H1 (cell line): ENCODE measurements at regions not wholly inside any gene's neighbourhood (a gene's known extent, or its start where the extent isn't known, plus 50 kb on each side); places are given as distances from the start of the nearest gene placed in this dataset.

Source experiments
- CTCF ChIA-PET: fragments of 300-600 bp; sonication (Branson Sonifier 250); formaldehyde crosslinking; loops from one replicate; lab custom pipeline; 2021; ENCODE audit not compliant: partially characterized antibody; lab: Charles Lee
- POLR2A ChIA-PET: fragments of 300-600 bp; sonication (Branson Sonifier 250); formaldehyde crosslinking; loops from one replicate; lab custom pipeline; 2021; ENCODE audit warnings: inconsistent platforms; ENCODE audit not compliant: partially characterized antibody; lab: Charles Lee
- DNase-seq, 2 experiments: peaks; one replicate each; pipeline versions ENCODE4 v3.0.0 to v3.0.0-alpha.2; 2010 to 2022; ENCODE audit warnings: low spot score in 2 of 2, low read depth in 1 of 2, mixed read lengths in 1 of 2
- FAIRE-seq: peaks from 2 replicates; lab custom pipeline; 2011; peaks lifted over from hg19 to GRCh38; lab: Jason Lieb, UNC
- H2AFZ ChIP-seq: 2 replicates; pipeline ENCODE4 v1.8.1; 2012; ENCODE audit warnings: low read length, inconsistent platforms
- H2AK5ac ChIP-seq: 2 replicates; pipeline ENCODE4 v1.6.1; 2013; ENCODE audit warnings: low read depth, low read length
- H2BK120ac ChIP-seq: replicated peaks from 2 replicates; pipeline ENCODE3; 2013; ENCODE audit warnings: low read depth, low read length, inconsistent platforms
- H2BK12ac ChIP-seq: 2 replicates; pipeline ENCODE4 v1.6.1; 2013; ENCODE audit warnings: low read depth, low read length
- H2BK15ac ChIP-seq: 2 replicates; pipeline ENCODE4 v1.6.1; 2013; ENCODE audit warnings: low read length
- H2BK20ac ChIP-seq: 2 replicates; pipeline ENCODE4 v1.6.1; 2013; ENCODE audit warnings: low read length
- H2BK5ac ChIP-seq: 2 replicates; pipeline ENCODE4 v1.6.1; 2013; ENCODE audit warnings: low read depth, low read length
- H3K14ac ChIP-seq: 2 replicates; pipeline ENCODE4 v1.6.1; 2013; ENCODE audit warnings: inconsistent platforms; ENCODE audit not compliant: insufficient read length
- H3K18ac ChIP-seq: 2 replicates; pipeline ENCODE4 v1.6.1; 2013; ENCODE audit warnings: low read length; ENCODE audit errors: extremely low read depth
- H3K23ac ChIP-seq: 2 replicates; pipeline ENCODE4 v1.6.1; 2013; ENCODE audit warnings: inconsistent platforms; ENCODE audit not compliant: insufficient read length
- H3K23me2 ChIP-seq: 2 replicates; pipeline ENCODE4 v1.6.1; 2013; ENCODE audit warnings: low read depth, low read length
- H3K27ac ChIP-seq: 2 replicates; pipeline ENCODE4 v1.6.1; 2011; ENCODE audit warnings: low read depth, low read length, inconsistent platforms
- H3K27me3 ChIP-seq, 4 experiments: replicated peaks in 1 of 4; 1 replicate in 1 of 4; 2 replicates in 3 of 4; pipeline versions ENCODE4 v1.6.1 to v1.8.1; 2011 to 2013; ENCODE audit warnings: low read length in 3 of 4, mild to moderate bottlenecking in 3 of 4, inconsistent platforms in 2 of 4, mixed read lengths in 2 of 4, moderate library complexity in 1 of 4; ENCODE audit not compliant: control insufficient read depth in 3 of 4, insufficient read depth in 3 of 4; ENCODE audit errors: extremely low read depth in 1 of 4
- H3K36me3 ChIP-seq, 4 experiments: 2 replicates each; pipeline versions ENCODE4 v1.6.1 to v1.8.1; 2011 to 2013; ENCODE audit warnings: mild to moderate bottlenecking in 4 of 4, low read length in 3 of 4, moderate library complexity in 2 of 4, control low read depth in 1 of 4, inconsistent platforms in 1 of 4; ENCODE audit not compliant: insufficient read depth in 4 of 4, control insufficient read depth in 2 of 4
- H3K4ac ChIP-seq: replicated peaks from 2 replicates; pipeline ENCODE3; 2013; ENCODE audit warnings: low read length, low read depth, mixed read lengths, inconsistent platforms; ENCODE audit not compliant: insufficient read length
- H3K4me1 ChIP-seq, 4 experiments: replicated peaks in 1 of 4; 1 replicate in 1 of 4; 2 replicates in 3 of 4; pipeline versions ENCODE4 v1.6.1 to v1.8.1; 2011 to 2013; ENCODE audit warnings: low read length in 3 of 4, inconsistent platforms in 2 of 4, mixed read lengths in 1 of 4; ENCODE audit not compliant: insufficient read depth in 4 of 4, control insufficient read depth in 3 of 4
- H3K4me2 ChIP-seq, 2 experiments: 2 replicates each; pipeline versions ENCODE4 v1.6.1 to v1.8.1; 2011 to 2013; ENCODE audit warnings: low read depth in 2 of 2, low read length in 2 of 2, control low read depth in 1 of 2, inconsistent platforms in 1 of 2, mild to moderate bottlenecking in 1 of 2; ENCODE audit not compliant: insufficient read depth in 1 of 2
- H3K4me3 ChIP-seq, 4 experiments: fragments of 200-600, 300-600 bp in 1 of 4; sonication (generic), shearing (Covaris generic), sonication (Bioruptor Twin) in 1 of 4; 2 replicates each; pipeline versions ENCODE4 v1.5.1 to v1.8.1; 2011 to 2016; ENCODE audit warnings: low read length in 4 of 4, low read depth in 3 of 4, control low read depth in 2 of 4, inconsistent platforms in 2 of 4, mild to moderate bottlenecking in 2 of 4, mixed read lengths in 1 of 4, moderate library complexity in 1 of 4; ENCODE audit not compliant: insufficient read depth in 2 of 4; ENCODE audit errors: extremely low read depth in 1 of 4
- H3K56ac ChIP-seq: replicated peaks from 2 replicates; pipeline ENCODE3; 2013; ENCODE audit warnings: low read depth, mild to moderate bottlenecking, mixed read lengths, low read length, inconsistent platforms; ENCODE audit not compliant: insufficient read length
- H3K79me1 ChIP-seq: 2 replicates; pipeline ENCODE4 v1.6.1; 2013; ENCODE audit warnings: low read depth, low read length, control low read depth
- H3K79me2 ChIP-seq, 2 experiments: 2 replicates each; pipeline versions ENCODE4 v1.6.1 to v1.8.1; 2012 to 2013; ENCODE audit warnings: low read length in 2 of 2, mild to moderate bottlenecking in 2 of 2, inconsistent platforms in 1 of 2; ENCODE audit not compliant: insufficient read depth in 2 of 2, control insufficient read depth in 1 of 2
- H3K9ac ChIP-seq, 4 experiments: replicated peaks in 1 of 4; 1 replicate in 1 of 4; 2 replicates in 3 of 4; pipeline versions ENCODE4 v1.6.1 to v1.8.1; 2011 to 2013; ENCODE audit warnings: low read depth in 3 of 4, low read length in 3 of 4, control low read depth in 2 of 4, mild to moderate bottlenecking in 2 of 4, moderate library complexity in 2 of 4, inconsistent platforms in 1 of 4; ENCODE audit errors: extremely low read depth in 1 of 4
- H3K9me3 ChIP-seq, 2 experiments: 2 replicates each; pipeline versions ENCODE4 v1.6.1 to v1.8.1; 2012 to 2013; ENCODE audit warnings: mild to moderate bottlenecking in 2 of 2, moderate library complexity in 2 of 2, control low read depth in 1 of 2, inconsistent platforms in 1 of 2, low read depth in 1 of 2, low read length in 1 of 2, mixed read lengths in 1 of 2; ENCODE audit not compliant: insufficient read depth in 2 of 2
- H4K20me1 ChIP-seq, 2 experiments: replicated peaks in 1 of 2; 2 replicates each; pipeline versions ENCODE3 to v1.8.1; 2011 to 2013; ENCODE audit warnings: inconsistent platforms in 2 of 2, low read length in 2 of 2, mild to moderate bottlenecking in 1 of 2; ENCODE audit not compliant: insufficient read depth in 2 of 2, control insufficient read depth in 1 of 2
- H4K5ac ChIP-seq: 2 replicates; pipeline ENCODE4 v1.6.1; 2013; ENCODE audit warnings: low read length, low read depth, mixed read lengths, inconsistent platforms; ENCODE audit not compliant: insufficient read length
- H4K8ac ChIP-seq: 2 replicates; pipeline ENCODE4 v1.8.0; 2013; ENCODE audit warnings: mild to moderate bottlenecking, moderate library complexity, low read length, inconsistent platforms; ENCODE audit not compliant: insufficient read depth; ENCODE audit errors: extremely low read depth
- H4K91ac ChIP-seq: replicated peaks from 2 replicates; pipeline ENCODE3; 2013; ENCODE audit warnings: low read length, mixed read lengths, inconsistent platforms; ENCODE audit not compliant: insufficient read length
- BCL11A ChIP-seq, 2 experiments: IDR thresholded peaks; one replicate each; pipeline ENCODE4 v1.6.1; 2011; ENCODE audit warnings: low read depth in 2 of 2, low read length in 2 of 2, mild to moderate bottlenecking in 2 of 2
- EGR1 ChIP-seq: IDR thresholded peaks from 2 replicates; pipeline ENCODE4 v1.6.1; 2011; ENCODE audit warnings: low read depth, low read length, borderline replicate concordance
- MAFK ChIP-seq: IDR thresholded peaks from 2 replicates; pipeline ENCODE4 v1.6.1; 2012; ENCODE audit warnings: low read depth, mild to moderate bottlenecking, improper control_type of control experiment, low read length
- SP2 ChIP-seq: IDR thresholded peaks from 2 replicates; pipeline ENCODE4 v1.6.1; 2012; ENCODE audit warnings: mild to moderate bottlenecking, low read length, inconsistent platforms
- WGBS, 2 experiments: shearing (Covaris generic) in 1 of 2; methylation state at CpG; one replicate each; pipeline versions ENCODE4 v1.1.6 to v1.1.7; 2013 to 2015; ENCODE audit warnings: low lambda C conversion rate in 2 of 2, mixed read lengths in 2 of 2, inconsistent platforms in 1 of 2, low coverage in 1 of 2, missing lambda C conversion rate in 1 of 2; ENCODE audit not compliant: insufficient replicate concordance in 2 of 2, insufficient coverage in 1 of 2, insufficient read length in 1 of 2; ENCODE audit errors: extremely low coverage in 1 of 2, missing lambda C conversion rate in 1 of 2; 5-methylcytosine and 5-hydroxymethylcytosine counted together

GRCh38 chr11:38835966-38836365 lies 2237.9 kb upstream of the RAG2 start:
- H3K23me2 ChIP-seq = no peaks in the 10 kb centered on the region
- H3K36me3 ChIP-seq = no peaks in the 10 kb centered on the region
- H3K23ac ChIP-seq = no peak overlapping the region
- no peaks in the 10 kb centered on the region for H3K27me3 ChIP-seq
- H2AFZ ChIP-seq = peak overlapping the region; percentile 74; the same call in 1 of the 2 replicates
- no peak overlapping the region for H3K4me2 ChIP-seq
- ChIA-PET CTCF (interaction anchor here (2.2 kb wide), 1 partner anchor 11 kb away, joined by 7 read pairs; no protein-coding TSS in a partner anchor), POLR2A (no interaction called here)
- DNase-seq = no peak
- H2BK120ac ChIP-seq = no peak overlapping the region
- no peaks in the 10 kb centered on the region for H3K79me2 ChIP-seq
- H3K56ac ChIP-seq = no peak overlapping the region
- WGBS, 2 experiments = 90% methylated on average over 4 of the region's 4 CpGs; no CpG with 5 or more reads in 1 of the 2 experiments
- no peak overlapping the region for H3K14ac ChIP-seq
- H3K4me3 ChIP-seq = no peak overlapping the region
- H2BK20ac ChIP-seq = no peak overlapping the region
- no peak overlapping the region for H4K5ac ChIP-seq
- H4K20me1 ChIP-seq = no peaks in the 10 kb centered on the region
- H2BK15ac ChIP-seq = no peak overlapping the region
- no peak overlapping the region for H3K9ac ChIP-seq
- 0 out of 7 replicates have a peak, but pooled peaks cover 0 to 5% (median 0%) of the 10 kb centered on the region in 4 experiments for H3K4me1 ChIP-seq
- no peak overlapping the region for H2AK5ac ChIP-seq
- no peak overlapping the region for H2BK5ac ChIP-seq
- no peak for TF ChIP-seq MAFK
- no peak for TF ChIP-seq SP2
- no peak for TF ChIP-seq EGR1
- TF ChIP-seq BCL11A (IDR thresholded peaks at IDR 0.05; ENCODE audit: low read depth in 2 of 2, low read length in 2 of 2) = no peak
- TF ChIP-seq, all 59 proteins: peak for 0
- H4K91ac ChIP-seq = no peak overlapping the region
- H3K4ac ChIP-seq = no peak overlapping the region
- no peak overlapping the region for H2BK12ac ChIP-seq
- no peak overlapping the region for H3K27ac ChIP-seq
- H4K8ac ChIP-seq = no peak overlapping the region
- H3K18ac ChIP-seq = no peak overlapping the region
- FAIRE-seq = no peak
- no peaks in the 10 kb centered on the region for H3K79me1 ChIP-seq
- no peaks in the 10 kb centered on the region for H3K9me3 ChIP-seq
